HG03575 (cell line): ENCODE measurements at regions not wholly inside any gene's neighbourhood (a gene's known extent, or its start where the extent isn't known, plus 50 kb on each side); places are given as distances from the start of the nearest gene placed in this dataset.
"Not testable (repeated sequence)": the region's sequence is repeated elsewhere in the genome, so short reads cannot be mapped to it uniquely, and the experiment has no call there.

Source experiments
- ATAC-seq: cut with Tn5 transposase; IDR thresholded peaks from one replicate; pipeline ENCODE4 v1.9.1; 2021; ENCODE audit not compliant: unreplicated experiment, insufficient number of reproducible peaks, low FRiP score; ENCODE audit errors: extremely low read depth

DNA sequence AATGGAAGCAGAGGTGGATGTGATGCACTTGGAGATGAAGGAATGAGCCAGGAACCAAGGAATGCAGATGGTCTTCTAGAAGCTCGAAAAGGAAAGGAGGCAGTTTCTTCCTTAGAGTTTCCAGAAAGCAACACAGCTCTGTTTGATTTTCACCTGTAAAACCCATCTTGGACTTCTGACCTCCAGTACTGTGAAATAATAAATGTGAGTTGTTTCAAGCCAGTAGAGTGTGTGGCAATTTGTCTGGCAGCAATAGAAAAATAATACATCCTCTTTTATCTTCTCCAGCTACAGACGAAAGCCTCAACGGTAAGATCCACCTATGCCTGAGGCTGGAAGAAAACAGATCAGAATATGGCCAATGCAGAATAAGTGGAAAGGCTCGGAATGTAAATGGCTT is 199.7 kb downstream of the HINT1 start:
- ATAC-seq, result no peak

DNA sequence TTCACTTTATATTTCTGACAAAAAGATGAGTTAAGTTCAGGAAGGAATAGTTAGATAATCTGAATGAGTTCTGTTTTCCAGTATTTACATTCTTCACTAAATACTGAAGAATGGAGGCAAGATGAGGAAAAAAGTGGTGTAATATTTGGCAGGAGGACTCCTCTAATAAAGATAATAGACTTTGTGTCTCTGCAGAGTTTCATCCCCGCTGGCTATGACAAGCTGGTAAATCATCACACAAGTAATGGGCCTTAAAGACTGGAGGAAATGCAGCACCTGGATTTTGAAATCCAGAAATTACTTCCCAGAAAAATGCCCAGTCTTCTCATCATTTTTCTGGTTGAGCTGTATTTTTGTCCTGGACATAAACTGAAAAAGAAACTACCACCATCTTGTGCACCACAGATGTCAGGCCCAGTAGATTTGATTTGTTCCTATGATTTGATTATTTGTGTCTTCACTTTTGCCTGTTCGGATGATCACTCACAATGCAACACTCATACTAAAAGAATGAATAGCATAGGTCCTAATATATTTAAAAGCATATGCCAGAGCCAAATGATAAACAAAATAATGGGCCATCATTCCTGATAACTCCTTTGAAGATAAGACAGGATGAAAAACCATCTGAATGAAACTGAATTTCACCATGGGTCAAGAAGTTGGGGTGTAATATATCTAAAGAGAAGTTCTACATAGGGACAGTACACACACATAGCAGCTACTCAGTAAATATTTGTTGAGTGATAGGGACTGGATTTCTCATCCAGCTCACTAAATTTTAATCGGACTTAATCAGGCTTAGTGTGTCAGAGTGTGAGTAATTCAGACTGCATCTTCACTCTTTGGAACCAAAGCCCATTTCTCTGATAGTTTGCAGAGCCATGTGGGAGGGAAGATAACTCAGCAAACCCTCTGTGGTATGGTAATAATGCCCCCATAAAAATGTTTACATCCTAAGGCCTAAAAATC is 200.5 kb downstream of the HINT1 start:
- no peak for ATAC-seq

DNA sequence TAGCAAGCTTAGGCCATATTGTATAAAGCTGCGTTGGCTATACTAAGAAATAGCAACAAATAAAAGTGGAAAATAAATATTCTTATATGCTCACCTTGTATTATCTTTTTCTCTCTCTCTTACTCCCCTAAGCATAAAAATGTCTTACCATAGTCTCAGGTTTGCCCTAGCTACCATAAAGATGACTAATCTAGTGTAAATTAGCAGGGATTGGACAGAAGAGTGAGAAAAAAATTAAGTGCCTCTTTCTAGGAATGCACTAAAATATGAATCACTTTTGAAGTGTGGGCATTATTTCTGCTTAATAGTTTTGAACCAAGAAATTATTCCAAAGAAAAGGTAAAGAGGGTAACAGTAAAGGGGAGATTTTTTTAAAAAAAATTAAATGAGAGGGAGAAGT is 201.3 kb downstream of the HINT1 start:
- ATAC-seq, result no peak

DNA sequence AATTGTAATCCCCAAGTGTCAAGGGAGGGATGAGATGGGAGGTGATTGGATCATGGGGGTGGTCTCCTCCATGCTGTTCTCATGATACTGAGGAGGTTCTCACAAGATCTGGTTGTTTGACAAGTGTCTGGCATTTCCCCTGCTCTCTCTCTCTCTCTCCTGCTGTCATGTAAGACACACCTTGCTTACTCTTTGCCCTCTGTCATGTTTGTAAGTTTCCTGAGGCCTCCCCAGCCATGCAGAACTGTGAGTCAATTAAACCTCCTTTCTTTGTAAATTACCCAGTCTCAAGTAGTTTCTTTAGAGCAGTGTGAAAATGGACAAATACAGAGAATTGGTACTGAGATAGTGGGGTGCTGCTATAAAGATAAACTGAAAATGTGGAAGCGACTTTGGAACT is 207.9 kb downstream of the HINT1 start:
- no peak for ATAC-seq

DNA sequence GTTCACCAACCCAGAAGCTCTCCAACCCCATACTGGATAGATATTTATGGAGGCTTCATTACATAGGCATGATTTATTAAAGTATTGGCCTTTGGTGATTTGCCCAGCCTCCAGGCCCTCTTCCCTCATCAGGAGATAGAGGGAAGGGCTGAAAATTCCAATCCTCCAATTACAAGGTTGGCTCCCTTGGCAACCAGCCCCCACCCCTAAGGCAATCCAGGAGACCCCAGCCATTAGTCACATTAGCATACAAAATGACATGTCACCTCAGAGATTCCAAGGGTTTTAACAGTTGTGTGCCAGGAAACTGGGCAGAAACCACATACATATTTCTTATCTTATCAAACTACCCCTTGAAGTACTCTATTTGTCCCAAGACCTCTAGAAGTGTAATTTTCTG is 210.0 kb downstream of the HINT1 start:
- no peak for ATAC-seq

DNA sequence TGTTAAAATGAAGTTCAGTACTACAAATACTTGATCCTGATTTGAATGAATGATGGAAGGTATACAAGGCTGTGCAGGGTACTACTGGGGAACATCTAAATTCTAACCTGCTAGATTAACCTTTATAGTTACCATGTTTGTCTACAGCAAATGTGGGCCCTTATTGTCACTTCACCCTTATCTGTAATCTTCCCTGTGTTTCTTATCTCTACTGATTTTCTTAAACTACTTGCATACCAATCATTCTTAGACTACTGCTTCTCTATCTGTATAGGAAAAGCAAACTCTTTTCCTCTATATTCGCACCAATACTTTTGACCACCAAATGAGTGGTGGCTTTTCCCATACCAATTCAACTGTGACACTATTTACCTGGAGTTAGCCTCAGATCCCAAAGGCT is 210.7 kb downstream of the HINT1 start:
- ATAC-seq, result no peak

DNA sequence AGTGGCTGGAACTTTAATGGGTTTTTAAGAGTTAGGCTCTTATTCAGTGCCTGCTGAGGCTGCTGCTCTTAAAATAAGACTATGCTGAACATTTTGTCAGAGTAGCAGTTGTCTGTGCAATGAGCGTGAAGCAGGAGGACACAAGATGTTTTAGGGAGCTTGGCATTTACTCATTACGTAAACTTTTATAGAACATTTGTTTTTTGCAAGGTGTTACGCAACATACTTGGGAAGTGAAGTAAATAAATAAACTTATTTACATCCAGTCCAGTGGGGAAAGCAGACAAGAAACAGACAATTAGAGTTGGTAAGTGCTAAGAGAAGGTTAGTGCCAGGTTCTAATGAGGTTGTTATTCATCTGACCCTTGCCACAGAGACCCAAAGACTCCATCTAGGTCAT is 226.0 kb downstream of the HINT1 start:
- ATAC-seq, result no peak

DNA sequence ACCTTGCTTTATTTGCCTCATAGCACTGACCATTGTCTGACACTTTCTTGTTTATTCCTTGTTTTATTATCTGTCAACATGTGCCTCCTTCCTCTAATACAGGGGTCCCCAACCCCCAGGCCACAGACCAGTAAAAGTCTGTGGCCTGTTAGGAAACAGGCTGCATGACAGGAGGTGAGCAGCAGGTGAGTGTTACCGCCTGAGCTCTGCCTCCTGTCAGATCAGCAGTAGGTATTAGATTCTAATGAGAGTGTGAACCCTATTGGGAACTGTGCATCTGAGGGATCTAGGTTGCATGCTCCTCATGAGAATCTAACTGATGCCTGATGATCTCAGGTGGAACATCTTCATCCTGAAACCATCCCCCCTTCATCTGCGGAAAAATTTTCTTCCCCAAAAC is 228.0 kb downstream of the HINT1 start:
- ATAC-seq, result no peak

DNA sequence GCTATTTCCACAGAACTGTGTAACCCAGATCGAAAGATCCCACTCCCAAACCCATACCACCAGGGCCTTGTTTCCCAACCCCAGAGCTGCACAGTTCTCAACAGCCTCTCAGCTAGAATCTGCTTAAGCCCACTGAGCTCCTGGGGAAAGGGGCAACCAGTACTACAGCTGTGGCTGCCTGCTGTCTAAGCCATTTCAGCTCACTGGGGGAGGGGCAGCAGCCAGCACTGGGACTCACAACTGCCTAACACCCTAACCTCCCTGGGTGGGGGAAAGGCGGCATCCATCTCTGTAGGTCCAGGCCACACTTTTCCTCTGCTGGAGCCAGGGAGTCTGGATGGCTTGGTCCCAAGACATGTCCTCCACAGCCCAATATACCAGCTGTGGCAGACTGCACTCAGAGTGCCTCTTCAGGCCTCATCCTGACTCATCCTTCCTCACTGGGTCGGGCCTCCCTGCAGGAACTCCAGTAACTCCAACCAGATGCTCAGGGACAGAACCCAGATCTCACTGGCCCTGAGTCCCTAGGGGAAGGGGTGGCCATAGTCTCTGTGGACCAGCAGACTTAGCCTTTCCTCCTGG is 241.4 kb downstream of the HINT1 start:
- no peak for ATAC-seq

DNA sequence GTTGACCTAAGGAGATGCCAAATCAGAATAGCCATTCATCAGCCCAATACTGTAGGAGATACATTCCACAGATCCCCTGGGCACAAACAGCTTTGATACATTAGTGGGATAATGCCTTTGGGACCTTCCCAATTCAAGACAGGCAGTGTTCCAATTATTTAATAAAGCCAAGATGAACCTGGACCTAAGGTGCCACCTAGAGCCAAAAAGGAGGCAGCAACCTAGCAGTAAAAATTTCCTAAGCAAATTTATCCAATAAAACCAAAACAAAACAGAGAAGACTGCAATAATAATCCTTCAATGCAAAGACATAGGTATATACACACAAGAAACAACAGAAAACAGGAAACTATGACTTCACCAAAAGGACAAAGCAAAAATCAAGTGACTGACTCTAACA is 253.0 kb downstream of the HINT1 start:
- no peak for ATAC-seq

DNA sequence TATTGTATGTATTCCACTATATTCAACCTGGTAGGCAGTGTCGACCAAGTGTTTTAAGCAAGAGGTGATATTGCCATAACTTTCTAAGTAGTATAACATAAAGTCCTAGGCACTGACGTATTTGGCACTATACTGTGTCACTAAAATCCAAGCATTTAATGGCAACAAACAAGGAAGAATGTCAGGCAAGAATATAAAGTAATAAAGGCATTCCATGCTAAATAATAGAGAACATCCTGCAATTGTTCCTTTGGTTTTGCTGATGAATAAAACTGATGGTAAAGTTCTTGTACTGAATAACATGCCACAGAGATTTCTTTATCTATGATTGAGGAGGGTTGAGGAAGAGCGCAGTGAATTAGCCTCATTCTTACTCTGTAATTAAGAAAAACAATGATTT is 256.9 kb downstream of the HINT1 start:
- no peak for ATAC-seq

DNA sequence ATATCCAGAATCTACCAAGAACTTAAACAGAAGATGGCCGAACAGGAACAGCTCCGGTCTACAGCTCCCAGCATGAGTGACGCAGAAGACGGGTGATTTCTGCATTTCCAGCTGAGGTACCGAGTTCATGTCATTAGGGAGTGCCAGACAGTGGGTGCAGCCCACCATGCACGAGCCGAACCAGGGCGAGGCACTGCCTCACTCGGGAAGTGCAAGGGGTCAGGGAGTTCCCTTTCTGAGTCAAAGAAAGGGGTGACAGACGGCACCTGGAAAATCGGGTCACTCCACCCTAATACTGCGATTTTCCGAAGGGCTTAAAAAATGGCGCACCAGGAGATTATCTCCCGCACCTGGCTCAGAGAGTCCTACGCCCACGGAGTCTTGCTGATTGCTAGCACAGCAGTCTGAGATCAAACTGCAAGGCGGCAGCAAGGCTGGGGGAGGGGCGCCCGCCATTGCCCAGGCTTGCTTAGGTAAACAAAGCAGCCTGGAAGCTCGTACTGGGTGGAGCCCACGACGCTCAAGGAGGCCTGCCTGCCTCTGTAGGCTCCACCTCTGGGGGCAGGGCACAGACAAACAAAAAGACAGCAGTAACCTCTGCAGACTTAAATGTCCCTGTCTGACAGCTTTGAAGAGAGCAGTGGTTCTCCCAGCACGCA is 267.4 kb downstream of the HINT1 start:
- ATAC-seq, result not testable (repeated sequence)

DNA sequence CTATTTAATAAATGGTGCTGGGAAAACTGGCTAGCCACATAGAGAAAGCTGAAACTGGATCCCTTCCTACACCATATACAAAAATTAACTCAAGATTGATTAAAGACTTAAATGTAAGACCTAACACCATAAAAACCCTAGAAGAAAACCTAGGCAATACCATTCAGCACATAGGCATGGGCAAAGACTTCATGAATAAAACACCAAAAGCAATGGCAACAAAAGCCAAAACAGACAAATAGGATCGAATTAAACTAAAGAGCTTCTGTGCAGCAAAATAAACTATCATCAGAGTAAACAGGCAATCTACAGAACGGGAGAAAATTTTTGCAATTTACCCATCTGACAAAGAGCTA is 267.9 kb downstream of the HINT1 start:
- ATAC-seq, result not testable (repeated sequence)

DNA sequence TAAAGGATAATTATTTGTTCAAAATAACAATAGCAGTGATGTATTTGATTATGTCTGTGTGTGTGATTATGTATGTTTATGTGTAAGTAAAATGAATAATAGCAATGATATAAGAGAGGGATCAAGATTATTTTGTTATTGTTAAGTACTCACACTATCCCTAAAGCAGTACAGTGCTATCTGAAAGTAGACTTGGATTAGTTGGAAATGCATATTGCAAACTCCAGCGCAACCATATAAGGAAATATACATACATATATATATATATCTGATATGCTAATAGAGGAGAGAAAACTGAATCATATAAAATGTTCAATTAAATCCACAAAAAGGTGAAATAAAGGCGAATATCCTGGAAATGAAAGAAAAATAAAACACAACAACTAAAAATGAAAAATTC is 268.4 kb downstream of the HINT1 start:
- ATAC-seq, result no peak

DNA sequence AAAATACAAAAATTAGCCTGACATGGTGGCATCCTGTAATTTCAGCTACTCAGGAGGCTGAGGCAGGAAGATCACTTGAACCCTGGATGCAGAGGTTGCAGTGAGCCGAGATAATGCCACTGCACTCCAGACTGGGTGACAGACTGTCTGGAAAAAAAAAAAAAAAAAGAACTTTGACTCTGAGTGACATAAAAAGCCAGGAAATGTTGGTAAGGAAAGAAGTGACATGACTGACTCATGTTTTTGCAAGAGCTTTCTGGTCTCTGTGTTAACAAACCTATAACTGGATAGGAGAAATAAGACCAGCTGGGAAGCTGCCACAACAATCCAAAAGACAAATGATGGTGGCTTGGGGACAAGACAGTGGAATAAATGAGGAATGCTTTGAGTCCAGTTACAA is 272.1 kb downstream of the HINT1 start:
- ATAC-seq, result no peak

DNA sequence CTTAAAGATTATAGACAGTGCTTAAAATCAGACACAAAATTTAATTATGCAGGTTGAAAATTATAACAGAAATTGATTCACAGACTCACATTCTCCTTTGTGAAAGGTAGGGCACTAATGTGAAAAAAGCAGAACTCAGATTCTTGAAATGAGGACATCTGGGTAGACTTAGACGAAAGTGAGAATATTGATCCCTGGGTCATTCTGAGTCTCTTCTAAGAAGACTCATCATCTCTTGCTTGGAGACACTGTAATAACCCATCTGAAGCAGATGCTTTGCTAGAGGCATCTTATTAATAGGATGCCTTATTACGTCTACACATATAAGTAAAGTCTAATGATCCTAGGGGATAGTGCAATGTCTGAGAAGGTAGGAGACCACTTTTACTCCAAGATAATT is 274.4 kb downstream of the HINT1 start:
- no peak for ATAC-seq

DNA sequence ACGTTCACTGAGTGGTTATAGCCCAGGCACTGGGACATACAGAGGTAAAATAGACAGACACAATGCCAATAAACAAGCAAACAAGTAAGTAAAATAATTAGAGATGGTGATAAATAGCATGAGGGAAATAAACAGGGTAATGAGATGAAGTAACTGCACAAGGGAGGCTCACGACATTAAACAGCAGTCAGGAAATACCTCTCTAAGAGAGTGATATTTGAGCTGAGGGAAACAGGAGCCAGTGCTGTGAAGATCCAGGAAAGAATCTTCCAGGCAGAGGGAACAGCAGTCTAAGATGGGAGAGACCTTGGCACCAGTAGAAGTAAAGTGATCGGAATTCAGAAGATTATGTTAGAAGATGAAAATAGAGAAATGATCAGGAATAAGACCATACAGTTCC is 279.4 kb downstream of the HINT1 start:
- ATAC-seq, result no peak

DNA sequence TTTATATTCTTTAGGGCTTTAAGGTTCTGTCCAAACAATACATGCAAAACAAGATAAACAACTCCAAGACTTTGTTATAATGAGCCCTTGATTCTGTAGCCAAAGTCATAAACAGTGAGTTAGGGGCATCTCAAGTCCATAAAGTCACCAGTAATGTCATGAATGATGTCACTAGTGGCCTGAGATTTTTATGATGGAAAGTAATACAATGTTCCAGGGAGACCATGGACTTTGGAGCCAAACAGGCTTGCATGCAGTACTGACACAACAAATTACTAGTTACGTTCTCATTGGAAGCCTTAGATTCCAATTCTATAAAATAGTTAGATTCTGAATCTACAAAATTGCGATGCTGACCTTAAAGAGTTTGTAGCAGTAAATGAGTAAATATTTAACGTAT is 280.0 kb downstream of the HINT1 start:
- ATAC-seq, result no peak

DNA sequence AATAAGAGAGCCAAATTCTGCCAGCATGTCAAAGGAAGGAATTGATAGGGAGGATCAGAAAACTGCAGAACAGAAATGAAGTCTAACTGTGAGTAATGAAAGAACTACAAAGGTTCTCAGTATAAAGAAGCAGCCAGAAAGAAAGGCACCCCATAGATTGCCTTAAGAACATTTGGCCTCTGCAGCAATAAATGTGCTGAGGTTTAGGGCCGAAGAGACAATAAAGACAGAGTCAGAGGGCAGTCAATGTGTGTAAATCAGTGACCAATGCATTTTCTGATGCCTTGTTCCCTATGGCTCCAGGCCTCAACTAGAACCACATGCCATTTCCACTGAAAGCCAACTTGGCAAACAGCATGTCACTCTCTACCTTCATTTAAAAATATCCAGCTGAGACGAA is 281.0 kb downstream of the HINT1 start:
- no peak for ATAC-seq

DNA sequence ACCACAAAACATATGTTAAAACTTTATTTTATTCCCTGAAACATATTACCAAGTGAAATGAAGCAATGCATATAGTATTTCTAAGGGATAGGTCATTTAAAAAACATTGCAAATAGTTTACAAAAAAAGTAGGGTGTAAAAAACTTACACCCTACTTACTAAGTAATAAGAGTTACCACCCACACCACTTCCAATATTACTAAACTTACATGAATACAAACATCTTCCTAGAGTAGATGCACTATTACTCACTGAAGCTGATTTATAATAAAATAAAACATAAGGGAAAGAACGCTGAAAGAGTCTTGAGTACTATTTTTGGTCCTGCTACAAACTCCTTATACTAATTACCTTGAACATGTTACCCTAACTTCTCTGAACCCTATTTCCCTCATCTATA is 289.4 kb downstream of the HINT1 start:
- ATAC-seq, result no peak
